Lung (tissue), 11 donors: ENCODE measurements at regions not wholly inside any gene's neighbourhood (a gene's known extent, or its start where the extent isn't known, plus 50 kb on each side); places are given as distances from the start of the nearest gene placed in this dataset.

Source experiments
- ATAC-seq: fragments of 200-7000 bp; cut with Tn5 transposase; one replicate; pipeline ENCODE4 v1.9.1; 2020; ENCODE audit warnings: moderate number of reproducible peaks; ENCODE audit not compliant: insufficient read depth, low FRiP score
- DNase-seq, 3 donors: peaks; one replicate each; pipeline ENCODE4 v3.0.0-alpha.2; 2013 to 2017
- H3K27ac ChIP-seq, 2 donors: one replicate each; pipeline ENCODE4 v1.5.1; 2013; ENCODE audit warnings: mild to moderate bottlenecking in 2 of 2, moderate library complexity in 2 of 2, control low read depth in 1 of 2, inconsistent platforms in 1 of 2, low read depth in 1 of 2, low read length in 1 of 2
- H3K27me3 ChIP-seq, 3 donors: one replicate each; pipeline ENCODE4 v1.5.1; 2013; ENCODE audit warnings: low read length in 2 of 3; ENCODE audit not compliant: control insufficient read depth in 3 of 3, insufficient read depth in 3 of 3
- H3K36me3 ChIP-seq, 4 donors: one replicate each; pipeline ENCODE4 v1.5.1; 2013; ENCODE audit warnings: low read length in 4 of 4, mild to moderate bottlenecking in 1 of 4, moderate library complexity in 1 of 4; ENCODE audit not compliant: control insufficient read depth in 4 of 4, insufficient read depth in 4 of 4
- H3K4me1 ChIP-seq, 5 donors: one replicate each; pipeline ENCODE4 v1.5.1; 2013; ENCODE audit warnings: low read length in 5 of 5, mild to moderate bottlenecking in 2 of 5, moderate library complexity in 1 of 5; ENCODE audit not compliant: control insufficient read depth in 5 of 5, insufficient read depth in 5 of 5
- H3K4me3 ChIP-seq: one replicate; pipeline ENCODE4 v1.5.1; 2013; ENCODE audit warnings: mild to moderate bottlenecking, control low read depth, moderate library complexity
- H3K9ac ChIP-seq, 2 donors: one replicate each; pipeline ENCODE4 v1.5.1; 2013; ENCODE audit warnings: low read length in 2 of 2, control low read depth in 1 of 2; ENCODE audit not compliant: insufficient read depth in 1 of 2
- H3K9me3 ChIP-seq, 4 donors: one replicate each; pipeline ENCODE4 v1.5.1; 2013; ENCODE audit warnings: low read length in 3 of 4, mild to moderate bottlenecking in 1 of 4, moderate library complexity in 1 of 4; ENCODE audit not compliant: control insufficient read depth in 4 of 4, insufficient read depth in 3 of 4
- CTCF ChIP-seq: IDR thresholded peaks from 2 replicates; pipeline ENCODE4 v1.5.1; 2012; ENCODE audit warnings: mild to moderate bottlenecking; ENCODE audit errors: control extremely low read depth, extremely low read depth
- WGBS, 2 donors: extraction: QIAGEN DNeasy Blood & Tissue Kit; methylation state at CpG; one replicate each; pipeline ENCODE4 v1.1.7; 2013; 5-methylcytosine and 5-hydroxymethylcytosine counted together
- donor health status: control.
- donor health status: control.
- donor health status: Bipolar disorder and iron deficiency.
- donor health status: healthy.
- donor health status: DM: yes; HTN: yes; CAD: no.

GRCh38 chr12:19744705-19745218 is 305.5 kb downstream of the AEBP2 start:
- DNase-seq (peak; percentile 19 to 93 (median 92)), ATAC-seq (no peak)
- Histone ChIP-seq H3K4me1 (peaks cover 0 to 16% (median 8%) of the 10 kb centered on the region in 5 donors), H3K9ac (no peak overlapping the region), H3K27me3 (no peaks in the 10 kb centered on the region), H3K27ac (peak overlapping the region in 1 of 2 donors; percentile 64), H3K4me3 (no peak overlapping the region), H3K36me3 (no peaks in the 10 kb centered on the region), H3K9me3 (peaks cover 0 to 6% (median under 1%) of the 10 kb centered on the region in 4 donors)
- 43 to 68% methylated on average over 4 of the region's 4 CpGs for WGBS, 2 donors
- no peak for TF ChIP-seq CTCF

DNA sequence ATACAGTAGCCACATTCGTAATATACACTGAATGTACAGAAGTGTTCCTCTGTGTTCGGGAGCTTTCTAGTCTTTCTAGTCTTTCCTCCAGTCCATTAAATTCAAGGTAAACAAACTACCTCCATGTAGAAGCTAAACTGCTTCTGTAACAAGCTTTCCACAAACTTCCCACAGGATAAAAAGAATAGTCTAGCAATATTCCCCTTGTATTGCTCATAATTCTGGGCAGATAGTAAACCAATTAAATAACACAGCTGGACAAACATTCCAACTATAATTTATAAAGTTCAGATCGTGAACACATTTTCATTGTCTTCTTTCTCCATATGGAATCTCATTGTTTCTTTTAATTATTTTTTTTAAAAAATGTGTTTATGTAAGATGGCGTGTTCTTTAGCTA is 307.2 kb downstream of the AEBP2 start:
- no peak overlapping the region for H3K27ac ChIP-seq
- H3K9me3 ChIP-seq = peaks cover 0 to 6% (median under 1%) of the 10 kb centered on the region in 4 donors
- DNase-seq (no peak), ATAC-seq (no peak)
- H3K4me3 ChIP-seq = no peak overlapping the region
- WGBS, 2 donors = 88 to 90% methylated on average over 4 of the region's 4 CpGs
- no peak overlapping the region for H3K9ac ChIP-seq
- H3K36me3 ChIP-seq = no peaks in the 10 kb centered on the region
- H3K27me3 ChIP-seq = no peaks in the 10 kb centered on the region
- H3K4me1 ChIP-seq = peaks cover 0 to 11% (median 7%) of the 10 kb centered on the region in 5 donors
- no peak for TF ChIP-seq CTCF

DNA sequence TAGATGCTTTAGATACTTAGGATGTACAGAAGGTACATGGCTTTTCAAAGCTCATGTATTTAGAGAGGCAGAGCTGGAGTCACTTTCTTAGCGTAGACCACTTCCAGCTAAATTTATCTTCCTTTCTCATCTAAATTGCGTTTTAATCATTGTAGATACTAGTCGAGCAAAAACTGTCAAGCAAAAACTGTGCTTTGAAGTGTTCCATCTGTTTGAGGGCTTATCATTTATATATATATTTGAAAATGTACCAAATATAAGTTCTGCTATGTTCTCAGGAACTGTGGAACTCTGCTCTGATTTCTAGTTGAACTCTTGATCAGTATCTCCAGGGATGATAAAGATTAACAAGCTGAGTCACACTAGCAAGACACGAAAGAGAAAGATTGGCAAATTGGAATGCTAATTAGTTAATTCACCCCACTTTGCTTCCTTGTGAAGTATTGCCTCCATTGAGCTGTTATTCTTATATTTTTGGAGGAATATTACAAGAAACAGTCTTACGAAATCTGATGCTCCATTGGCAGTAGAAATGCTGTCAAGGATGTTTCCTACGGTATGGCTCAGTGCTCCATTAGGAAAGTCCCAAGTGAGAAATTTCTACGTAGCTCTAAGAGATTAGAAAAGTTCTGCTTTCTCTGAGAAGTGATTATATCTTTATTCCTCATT is 310.7 kb downstream of the AEBP2 start:
- ATAC-seq = no peak
- no peak for TF ChIP-seq CTCF
- peaks cover 1 to 14% (median 7%) of the 10 kb centered on the region in 4 donors for H3K9me3 ChIP-seq
- H3K4me1 ChIP-seq = peaks cover 0 to 3% (median under 1%) of the 10 kb centered on the region in 5 donors
- no peak overlapping the region for H3K27ac ChIP-seq
- H3K4me3 ChIP-seq = no peak overlapping the region
- H3K9ac ChIP-seq = no peak overlapping the region
- H3K36me3 ChIP-seq = no peaks in the 10 kb centered on the region
- DNase-seq = peak in 2 of 3 donors; percentile 71 to 84
- no peaks in the 10 kb centered on the region for H3K27me3 ChIP-seq
- 72 to 79% methylated on average over 7 of the region's 7 CpGs for WGBS, 2 donors
